ENCODE measurements at regions not wholly inside any gene's neighbourhood (a gene's known extent, or its start where the extent isn't known, plus 50 kb on each side); places are given as distances from the start of the nearest gene placed in this dataset.

DNA sequence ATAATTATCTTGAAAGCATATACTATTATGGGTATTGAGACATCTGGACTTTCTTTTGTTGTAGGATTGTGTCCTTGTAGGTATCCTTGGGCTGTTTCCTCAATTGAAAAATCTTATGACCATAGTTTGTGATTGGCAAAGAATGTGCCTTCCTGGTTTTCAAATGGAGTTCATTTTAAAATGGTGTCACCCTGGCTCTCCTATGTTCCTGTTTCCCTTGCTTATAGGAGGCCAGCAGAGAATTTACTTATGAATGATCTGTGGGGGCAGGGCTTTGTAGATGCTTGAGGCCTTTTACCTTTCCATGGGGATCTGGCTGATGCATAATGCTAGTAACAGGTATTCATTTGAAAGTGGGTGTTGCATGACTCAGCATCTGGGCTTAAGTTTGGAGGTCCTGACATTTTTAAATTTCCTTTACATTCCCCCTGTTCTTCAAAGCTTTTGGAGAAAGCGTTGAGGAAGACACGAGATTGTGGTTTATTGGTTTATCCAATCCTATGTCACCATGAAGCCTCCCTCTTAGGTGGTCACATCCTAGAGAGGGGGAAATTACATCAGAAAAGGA, 135.0 kb upstream of the PROKR2 start:
- TF ChIP-seq, protein P1, sequence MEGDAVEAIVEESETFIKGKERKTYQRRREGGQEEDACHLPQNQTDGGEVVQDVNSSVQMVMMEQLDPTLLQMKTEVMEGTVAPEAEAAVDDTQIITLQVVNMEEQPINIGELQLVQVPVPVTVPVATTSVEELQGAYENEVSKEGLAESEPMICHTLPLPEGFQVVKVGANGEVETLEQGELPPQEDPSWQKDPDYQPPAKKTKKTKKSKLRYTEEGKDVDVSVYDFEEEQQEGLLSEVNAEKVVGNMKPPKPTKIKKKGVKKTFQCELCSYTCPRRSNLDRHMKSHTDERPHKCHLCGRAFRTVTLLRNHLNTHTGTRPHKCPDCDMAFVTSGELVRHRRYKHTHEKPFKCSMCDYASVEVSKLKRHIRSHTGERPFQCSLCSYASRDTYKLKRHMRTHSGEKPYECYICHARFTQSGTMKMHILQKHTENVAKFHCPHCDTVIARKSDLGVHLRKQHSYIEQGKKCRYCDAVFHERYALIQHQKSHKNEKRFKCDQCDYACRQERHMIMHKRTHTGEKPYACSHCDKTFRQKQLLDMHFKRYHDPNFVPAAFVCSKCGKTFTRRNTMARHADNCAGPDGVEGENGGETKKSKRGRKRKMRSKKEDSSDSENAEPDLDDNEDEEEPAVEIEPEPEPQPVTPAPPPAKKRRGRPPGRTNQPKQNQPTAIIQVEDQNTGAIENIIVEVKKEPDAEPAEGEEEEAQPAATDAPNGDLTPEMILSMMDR (conservative IDR thresholded peaks at IDR 0.05 in 1 of 2, IDR thresholded peaks at IDR 0.05 in 1 of 2; ENCODE audit: low read depth in 1 of 2, low read length in 2 of 2): no peak
- no peak for TF ChIP-seq EZH2 (IDR thresholded peaks at IDR 0.05; ENCODE audit: low read length, missing control alignments)
